Ascending aorta (tissue), 2 donors: ENCODE measurements at regions not wholly inside any gene's neighbourhood (a gene's known extent, or its start where the extent isn't known, plus 50 kb on each side); places are given as distances from the start of the nearest gene placed in this dataset.
"Not testable (repeated sequence)": the region's sequence is repeated elsewhere in the genome, so short reads cannot be mapped to it uniquely, and the experiment has no call there.

Experiments used
- DNase-seq, 2 donors: peaks; one replicate each; pipeline ENCODE4 v3.0.0-alpha.2; 2019; ENCODE audit warnings: low spot score in 2 of 2
- H3K27ac ChIP-seq, 2 donors: fragments of 200-600 bp; sonication (generic); one replicate each; pipeline ENCODE4 v1.5.1; 2016 to 2017; ENCODE audit warnings: mild to moderate bottlenecking in 1 of 2
- H3K27me3 ChIP-seq: fragments of 200-600 bp; sonication (generic); one replicate; pipeline ENCODE4 v1.5.1; 2017
- H3K36me3 ChIP-seq, 2 donors: fragments of 200-600 bp; sonication (generic); one replicate each; pipeline ENCODE4 v1.5.1; 2016
- H3K4me1 ChIP-seq, 2 donors: fragments of 200-600 bp; sonication (generic); one replicate each; pipeline ENCODE4 v1.5.1; 2016 to 2017; ENCODE audit warnings: mild to moderate bottlenecking in 1 of 2
- H3K4me3 ChIP-seq, 2 donors: fragments of 200-600 bp; sonication (generic); one replicate each; pipeline ENCODE4 v1.5.1; 2016 to 2017; ENCODE audit warnings: mild to moderate bottlenecking in 1 of 2
- H3K9me3 ChIP-seq, 2 donors: fragments of 200-600 bp; sonication (generic); one replicate each; pipeline ENCODE4 v1.5.1; 2016
- intact Hi-C: fragments of 100-400 bp; cut with DNase I; formaldehyde crosslinking; loops from one replicate; pipeline ENCODE4 v1.15.1; 2023
- TF ChIP-seq, protein P1 (sequence below), 3 experiments: fragments of 200-600 bp in 2 of 3; fragments of 450-650 bp in 1 of 3; sonication (generic) in 2 of 3; IDR thresholded peaks; one replicate each; pipeline ENCODE4 v1.5.1; 2016 to 2019; ENCODE audit warnings: antibody characterized with exemption in 3 of 3, mild to moderate bottlenecking in 1 of 3, moderate library complexity in 1 of 3

DNA sequence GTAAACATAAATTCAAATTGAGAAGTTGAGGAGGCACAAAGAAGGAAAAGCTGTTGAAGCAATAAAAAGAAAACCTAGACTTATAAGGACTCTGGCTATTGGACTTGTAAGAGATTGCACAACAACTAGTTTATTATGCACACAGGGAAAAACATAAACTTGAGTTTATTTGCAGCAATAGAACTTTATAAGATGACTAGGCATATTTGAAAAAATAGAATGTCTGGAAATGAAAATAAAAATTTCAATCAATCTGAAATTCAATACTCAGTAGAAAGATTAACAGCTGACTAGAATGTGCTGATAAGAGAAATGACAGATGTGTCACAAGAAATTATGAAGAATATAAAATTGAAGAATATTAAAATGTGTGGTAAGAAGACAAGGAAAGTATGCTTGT lies 505.4 kb upstream of the ZP4 start:
- Histone ChIP-seq H3K4me3 (no peak overlapping the region), H3K9me3 (no peaks in the 10 kb centered on the region), H3K4me1 (no peaks in the 10 kb centered on the region), H3K27ac (no peak overlapping the region), H3K36me3 (no peaks in the 10 kb centered on the region), H3K27me3 (no peaks in the 10 kb centered on the region)
- no peak for DNase-seq
- TF ChIP-seq, protein P1, sequence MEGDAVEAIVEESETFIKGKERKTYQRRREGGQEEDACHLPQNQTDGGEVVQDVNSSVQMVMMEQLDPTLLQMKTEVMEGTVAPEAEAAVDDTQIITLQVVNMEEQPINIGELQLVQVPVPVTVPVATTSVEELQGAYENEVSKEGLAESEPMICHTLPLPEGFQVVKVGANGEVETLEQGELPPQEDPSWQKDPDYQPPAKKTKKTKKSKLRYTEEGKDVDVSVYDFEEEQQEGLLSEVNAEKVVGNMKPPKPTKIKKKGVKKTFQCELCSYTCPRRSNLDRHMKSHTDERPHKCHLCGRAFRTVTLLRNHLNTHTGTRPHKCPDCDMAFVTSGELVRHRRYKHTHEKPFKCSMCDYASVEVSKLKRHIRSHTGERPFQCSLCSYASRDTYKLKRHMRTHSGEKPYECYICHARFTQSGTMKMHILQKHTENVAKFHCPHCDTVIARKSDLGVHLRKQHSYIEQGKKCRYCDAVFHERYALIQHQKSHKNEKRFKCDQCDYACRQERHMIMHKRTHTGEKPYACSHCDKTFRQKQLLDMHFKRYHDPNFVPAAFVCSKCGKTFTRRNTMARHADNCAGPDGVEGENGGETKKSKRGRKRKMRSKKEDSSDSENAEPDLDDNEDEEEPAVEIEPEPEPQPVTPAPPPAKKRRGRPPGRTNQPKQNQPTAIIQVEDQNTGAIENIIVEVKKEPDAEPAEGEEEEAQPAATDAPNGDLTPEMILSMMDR (IDR thresholded peaks at IDR 0.05): no peak
- intact Hi-C loops: no loop called here

DNA sequence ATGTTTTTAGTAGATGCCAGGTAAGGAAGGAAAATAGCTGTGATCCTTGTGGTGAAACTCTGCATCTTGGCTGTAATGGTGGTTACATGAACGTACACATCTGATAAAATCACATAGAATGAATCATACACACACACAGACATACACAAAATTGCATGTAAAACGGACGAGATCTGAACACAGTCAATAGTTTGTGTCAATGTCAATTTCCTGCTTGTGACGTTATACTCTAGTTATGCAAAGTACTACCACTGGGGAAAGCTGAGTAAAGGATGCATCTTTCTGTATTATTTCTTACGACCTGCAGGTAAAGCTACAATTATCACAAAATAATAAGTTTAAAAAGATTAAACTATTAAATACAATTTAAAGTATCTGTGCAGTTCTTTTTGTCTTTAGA lies 493.7 kb upstream of the ZP4 start:
- TF ChIP-seq, protein P1 (IDR thresholded peaks at IDR 0.05): no peak
- Histone ChIP-seq H3K27ac (no peak overlapping the region), H3K4me3 (no peak overlapping the region), H3K36me3 (no peaks in the 10 kb centered on the region), H3K4me1 (no peaks in the 10 kb centered on the region), H3K27me3 (no peaks in the 10 kb centered on the region), H3K9me3 (no peaks in the 10 kb centered on the region)
- no peak for DNase-seq
- intact Hi-C loops: no loop called here

GRCh38 chr1:238380167-238380566 lies 489.4 kb upstream of the ZP4 start:
- Histone ChIP-seq H3K4me3 (no peak overlapping the region), H3K36me3 (no peaks in the 10 kb centered on the region), H3K9me3 (no peaks in the 10 kb centered on the region), H3K27ac (no peak overlapping the region), H3K4me1 (no peaks in the 10 kb centered on the region), H3K27me3 (no peaks in the 10 kb centered on the region)
- TF ChIP-seq, protein P1 (IDR thresholded peaks at IDR 0.05): no peak
- DNase-seq: no peak
- intact Hi-C loops: no loop called here

GRCh38 chr1:238379446-238379845 lies 488.7 kb upstream of the ZP4 start:
- H3K9me3 ChIP-seq, H3K36me3 ChIP-seq, intact Hi-C loops, H3K27ac ChIP-seq, DNase-seq, H3K4me1 ChIP-seq, H3K4me3 ChIP-seq, H3K27me3 ChIP-seq: not testable (repeated sequence)

- DNase-seq: no peak
- intact Hi-C loops: no loop called here
- TF ChIP-seq, protein P1 (IDR thresholded peaks at IDR 0.05): no peak
- Histone ChIP-seq H3K4me3 (no peak overlapping the region), H3K9me3 (no peaks in the 10 kb centered on the region), H3K27me3 (no peaks in the 10 kb centered on the region), H3K4me1 (no peaks in the 10 kb centered on the region), H3K27ac (no peak overlapping the region), H3K36me3 (no peaks in the 10 kb centered on the region)
Observed at GRCh38 chr1:238377280-238377919, 486.7 kb upstream of the ZP4 start.

DNA sequence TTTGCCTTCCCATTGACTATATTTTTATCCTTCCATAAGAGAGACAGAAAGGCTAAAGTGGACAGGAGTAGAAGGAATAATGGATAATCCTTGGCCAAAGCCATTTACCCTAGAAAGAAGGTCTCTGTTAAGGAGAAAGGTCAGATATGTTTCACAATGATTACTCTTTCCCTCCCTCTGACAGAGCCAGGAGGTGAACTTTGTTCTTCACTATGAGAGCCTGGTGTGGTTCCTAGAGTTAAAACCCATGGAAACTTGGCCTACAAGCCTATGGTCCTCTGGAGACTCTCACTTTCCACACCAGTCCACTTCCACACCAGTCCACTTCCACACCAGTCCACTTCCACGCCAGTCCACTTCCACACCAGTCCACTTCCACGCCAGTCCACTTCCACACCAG lies 479.9 kb upstream of the ZP4 start:
- Histone ChIP-seq H3K36me3 (no peaks in the 10 kb centered on the region), H3K9me3 (no peaks in the 10 kb centered on the region), H3K4me1 (no peaks in the 10 kb centered on the region), H3K27ac (no peak overlapping the region), H3K4me3 (no peak overlapping the region), H3K27me3 (no peaks in the 10 kb centered on the region)
- no peak for DNase-seq
- intact Hi-C loops: no loop called here
- TF ChIP-seq, protein P1 (IDR thresholded peaks at IDR 0.05): no peak
